GM18505 (cell line): ENCODE measurements at regions not wholly inside any gene's neighbourhood (a gene's known extent, or its start where the extent isn't known, plus 50 kb on each side); places are given as distances from the start of the nearest gene placed in this dataset.
"Not testable (repeated sequence)": the region's sequence is repeated elsewhere in the genome, so short reads cannot be mapped to it uniquely, and the experiment has no call there.

Experiments
- ATAC-seq: cut with Tn5 transposase; IDR thresholded peaks from one replicate; pipeline ENCODE4 v1.9.1; 2021; ENCODE audit not compliant: unreplicated experiment
- POLR2A ChIP-seq: IDR thresholded peaks from 4 replicates; pipeline ENCODE4 v1.6.1; 2011; ENCODE audit warnings: borderline replicate concordance; ENCODE audit not compliant: insufficient read depth, insufficient read length; ENCODE audit errors: extremely low read depth

GRCh38 chr10:27410153-27410552 lies 94.0 kb upstream of the RAB18 start:
- no peak for TF ChIP-seq POLR2A
- ATAC-seq: no peak

GRCh38 chr10:27407271-27407670 lies 96.8 kb upstream of the RAB18 start:
- no peak for TF ChIP-seq POLR2A
- no peak for ATAC-seq

DNA sequence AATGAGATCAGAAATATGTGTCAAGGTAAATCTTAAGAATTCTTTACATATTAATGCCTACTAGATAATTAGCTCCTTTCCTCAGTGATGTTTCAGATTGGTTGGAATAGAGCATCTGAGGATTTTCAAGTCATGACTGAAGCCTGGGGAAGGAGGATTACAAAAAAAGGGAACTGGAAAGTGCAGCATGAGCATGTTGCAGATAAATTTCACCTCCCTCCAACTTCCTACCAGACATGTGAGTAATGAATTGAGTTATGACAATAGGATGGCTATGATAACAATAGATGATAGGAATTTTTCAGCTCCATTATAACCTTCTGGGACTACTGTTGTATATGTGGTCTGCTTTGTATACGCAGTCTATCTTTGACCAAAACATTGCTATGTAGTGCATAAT lies 104.2 kb upstream of the RAB18 start:
- ATAC-seq: no peak

DNA sequence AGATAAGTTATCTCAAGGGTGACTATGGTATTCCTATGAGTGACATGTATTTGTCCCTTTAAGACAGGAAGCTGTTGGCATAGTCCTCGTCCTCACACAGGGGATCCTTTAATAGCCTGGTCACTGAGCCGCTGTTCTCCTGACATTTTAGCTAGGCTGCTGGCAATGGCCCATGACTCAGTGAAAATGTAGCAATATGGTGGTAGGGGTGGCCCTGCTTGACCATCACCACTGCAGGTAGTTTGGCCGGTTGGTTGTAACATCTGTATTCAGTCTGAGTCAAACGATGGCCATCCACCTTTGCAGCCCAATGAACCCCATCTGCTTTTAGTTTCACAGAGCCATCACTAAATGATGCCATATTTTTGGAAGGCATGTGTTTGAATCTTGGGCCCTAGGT lies 110.1 kb upstream of the RAB18 start:
- no peak for ATAC-seq
- no peak for TF ChIP-seq POLR2A

More for the DNA sequence above, 104.2 kb upstream of the RAB18 start:
- no peak for TF ChIP-seq POLR2A

DNA sequence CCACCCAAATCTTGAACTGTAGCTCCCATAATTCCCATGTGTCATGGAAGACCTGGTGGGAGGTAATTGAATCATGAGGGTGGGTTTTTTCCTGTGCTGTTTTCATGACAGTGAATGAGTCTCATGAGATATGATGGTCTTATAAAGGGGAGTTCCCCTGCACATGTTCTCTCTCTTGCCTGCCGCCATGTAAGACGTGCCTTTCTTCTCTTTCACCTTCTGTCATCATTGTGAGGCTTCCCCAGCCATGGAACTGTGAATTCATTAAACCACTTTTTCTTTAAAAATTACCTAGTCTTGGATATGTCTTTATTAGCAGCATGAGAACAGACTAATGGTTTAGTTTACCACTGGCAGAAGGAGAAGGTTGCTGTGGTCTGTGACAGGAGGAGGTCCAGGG lies 111.5 kb upstream of the RAB18 start:
- no peak for TF ChIP-seq POLR2A
- no peak for ATAC-seq

DNA sequence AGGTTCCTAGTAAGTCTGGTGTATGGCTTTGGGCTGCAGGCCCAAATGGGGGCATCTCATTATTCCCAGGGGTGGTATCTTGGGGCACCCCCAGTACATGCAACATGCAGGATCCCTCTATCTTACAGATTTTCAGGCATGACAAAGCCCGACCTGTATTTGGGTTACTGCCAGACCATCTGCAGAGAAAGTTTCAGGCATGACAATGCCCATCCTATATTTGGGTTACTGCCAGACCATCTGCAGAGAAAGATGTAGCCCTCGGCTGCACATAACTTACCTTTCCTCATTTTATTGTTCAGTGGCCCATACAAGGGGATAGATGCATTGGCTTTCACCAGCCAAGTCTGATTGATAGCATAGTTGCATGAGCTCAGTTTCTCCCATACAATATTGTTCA lies 112.2 kb upstream of the RAB18 start:
- TF ChIP-seq POLR2A: no peak

GRCh38 chr10:27391325-27391724 lies 112.8 kb upstream of the RAB18 start:
- no peak for ATAC-seq

More for the DNA sequence above, 112.2 kb upstream of the RAB18 start:
- ATAC-seq: no peak

DNA sequence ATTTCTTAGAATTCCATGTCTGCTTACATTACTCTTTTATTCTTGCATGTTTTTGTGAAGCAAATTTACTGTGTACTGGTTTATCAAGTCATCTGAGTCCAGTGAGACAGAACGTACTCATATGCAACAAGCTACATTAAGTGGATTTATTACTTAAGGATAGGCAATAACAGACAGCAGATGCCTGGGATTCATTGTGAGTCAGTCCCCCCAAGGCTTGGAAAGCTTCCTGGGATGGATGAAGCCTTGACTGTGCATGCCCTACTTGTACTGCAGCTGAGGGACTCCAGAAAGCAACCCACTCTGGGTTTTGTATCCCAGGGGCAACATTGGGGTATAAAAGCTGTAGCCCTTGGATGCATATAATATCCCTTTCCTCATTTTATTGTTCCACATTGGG lies 113.4 kb upstream of the RAB18 start:
- ATAC-seq: no peak
- TF ChIP-seq POLR2A: no peak

More at GRCh38 chr10:27391325-27391724, 112.8 kb upstream of the RAB18 start:
- TF ChIP-seq POLR2A: no peak

DNA sequence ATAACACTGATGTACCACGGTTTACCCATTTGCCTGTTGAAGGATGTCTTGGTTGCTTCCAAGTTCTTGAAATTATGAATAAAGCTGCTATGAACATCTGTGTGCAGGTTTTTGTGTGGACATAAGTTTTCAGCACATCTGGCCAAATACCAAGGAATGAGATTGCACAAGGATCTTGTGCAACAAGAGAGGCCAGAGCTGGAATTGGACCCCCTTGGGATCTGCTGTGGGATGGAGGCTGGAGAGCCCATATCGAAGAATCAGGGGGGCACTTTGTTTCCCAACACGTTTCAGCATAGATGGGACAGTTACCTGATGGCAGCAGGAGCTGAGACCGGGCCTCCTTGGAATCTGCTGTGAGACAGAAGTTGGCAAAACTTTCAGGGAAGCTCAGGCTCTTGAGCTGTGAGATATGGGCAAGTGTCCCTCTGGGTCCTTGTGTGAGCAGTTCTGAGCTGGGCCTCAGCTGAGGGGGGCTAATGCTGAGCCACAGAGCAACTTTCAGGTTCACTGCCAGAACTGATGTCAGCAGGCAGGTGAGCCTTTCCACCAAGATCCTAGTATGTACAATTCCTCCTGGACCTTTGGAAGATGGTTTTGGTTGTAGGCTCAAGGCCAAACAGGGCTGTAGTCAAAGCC lies 115.2 kb upstream of the RAB18 start:
- no peak for ATAC-seq
- no peak for TF ChIP-seq POLR2A

GRCh38 chr10:27383595-27384542 lies 120.2 kb upstream of the RAB18 start:
- ATAC-seq: no peak
- TF ChIP-seq POLR2A: no peak

DNA sequence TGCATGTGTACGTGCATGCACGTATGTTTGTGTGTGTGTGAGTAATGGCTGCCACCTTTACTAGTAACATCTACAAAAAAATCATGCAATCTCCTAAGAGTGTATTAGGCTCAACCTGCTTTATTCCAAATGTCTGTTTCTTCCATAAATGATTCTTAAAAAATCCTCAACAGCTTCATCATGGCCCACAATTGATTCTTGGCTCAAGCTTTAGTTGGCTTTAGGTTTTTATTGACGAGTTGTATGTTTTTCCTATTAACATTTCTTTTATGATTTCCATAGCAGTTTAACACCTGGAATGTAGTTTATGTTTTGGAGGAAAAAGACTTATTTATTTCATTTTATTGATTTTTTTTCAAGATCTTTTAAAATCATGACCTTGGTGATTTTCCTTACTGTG lies 121.9 kb upstream of the RAB18 start:
- no peak for TF ChIP-seq POLR2A
- no peak for ATAC-seq

DNA sequence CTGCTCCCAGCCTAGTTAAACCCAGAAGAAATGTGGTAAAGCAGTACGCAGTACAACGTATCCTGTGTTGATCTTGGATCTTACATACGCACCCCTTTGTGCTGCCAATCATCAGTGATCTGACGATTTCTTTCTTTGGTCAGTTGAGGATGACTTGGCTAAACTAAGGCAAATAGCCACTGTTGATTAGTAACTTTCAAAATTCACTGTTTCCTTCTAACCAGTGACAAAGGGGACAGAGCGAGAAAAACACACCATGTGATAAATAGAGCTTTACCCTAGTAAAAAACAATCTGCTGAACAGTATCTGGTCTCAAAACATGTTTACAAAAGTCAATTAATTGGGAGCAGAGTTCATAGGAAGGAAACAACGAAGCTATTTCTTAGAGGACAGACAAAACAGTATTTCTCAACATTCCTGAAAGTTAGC lies 123.2 kb upstream of the RAB18 start:
- ATAC-seq: no peak
- TF ChIP-seq POLR2A: no peak

DNA sequence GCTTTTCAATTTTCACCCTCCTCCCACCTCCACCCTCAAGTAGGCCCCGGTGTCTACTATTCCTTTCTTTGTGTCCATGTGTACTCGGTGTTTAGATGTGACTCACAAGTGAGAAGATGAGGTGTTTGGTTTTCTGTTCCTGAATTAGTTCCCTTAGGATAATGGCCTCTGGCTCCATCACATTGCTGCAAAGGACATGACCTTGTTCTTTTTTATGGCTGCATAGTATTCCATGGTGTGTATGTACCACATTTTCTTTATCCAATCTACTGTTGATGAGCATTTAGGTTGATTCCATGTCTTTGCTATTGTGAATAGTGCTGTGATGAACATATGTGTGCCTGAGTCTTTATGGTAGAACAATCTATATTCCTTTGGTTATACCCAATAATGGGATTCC lies 125.1 kb upstream of the RAB18 start:
- not testable (repeated sequence) for ATAC-seq

DNA sequence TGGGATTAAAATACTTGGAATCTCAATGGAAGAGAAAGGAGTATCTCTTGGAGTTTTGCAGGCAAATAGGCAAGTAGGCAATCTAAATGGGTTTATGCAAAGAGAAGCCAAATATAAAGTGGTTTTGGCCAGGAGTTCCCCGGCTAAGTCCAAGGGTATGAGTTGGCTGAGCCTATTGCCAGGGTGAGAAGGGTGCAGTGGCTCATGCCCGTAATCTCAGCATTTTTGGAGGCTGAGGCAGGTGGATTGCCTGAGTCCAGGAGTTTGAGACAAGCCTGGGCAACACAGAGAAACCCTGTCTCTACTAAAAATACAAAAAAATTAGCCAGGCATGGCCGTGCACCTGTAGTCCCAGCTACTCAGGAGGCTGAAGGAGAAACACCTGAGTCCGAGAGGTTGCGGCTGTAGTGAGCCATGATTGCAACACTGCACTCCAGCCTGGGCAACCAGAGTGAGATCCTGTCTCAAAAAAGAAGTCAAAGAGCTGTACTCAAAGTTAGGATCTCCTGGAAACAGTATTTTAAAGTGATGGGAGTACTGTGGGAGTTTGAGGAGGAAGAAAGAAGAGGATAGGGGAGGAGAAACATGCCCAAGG lies 130.4 kb upstream of the RAB18 start:
- no peak for ATAC-seq
- TF ChIP-seq POLR2A: no peak
